Transverse colon (tissue), 4 donors: ENCODE measurements at regions not wholly inside any gene's neighbourhood (a gene's known extent, or its start where the extent isn't known, plus 50 kb on each side); places are given as distances from the start of the nearest gene placed in this dataset.

Source experiments
- DNase-seq: peaks from one replicate; pipeline ENCODE4 v3.0.0-alpha.2; 2019
- H3K27ac ChIP-seq, 4 donors: fragments of 200-600 bp; sonication (generic); 2 replicates each; pipeline ENCODE4 v1.5.1; 2016 to 2018; ENCODE audit warnings: inconsistent platforms in 4 of 4
- H3K27me3 ChIP-seq: fragments of 200-600 bp; sonication (generic); 2 replicates; pipeline ENCODE4 v1.5.1; 2017; ENCODE audit warnings: inconsistent platforms
- H3K36me3 ChIP-seq, 4 donors: fragments of 200-600 bp; sonication (generic); 2 replicates each; pipeline ENCODE4 v1.5.1; 2017 to 2019; ENCODE audit warnings: inconsistent platforms in 4 of 4
- H3K4me1 ChIP-seq, 4 donors: fragments of 200-600 bp; sonication (generic); 2 replicates each; pipeline ENCODE4 v1.5.1; 2017 to 2020; ENCODE audit warnings: inconsistent platforms in 4 of 4
- H3K4me3 ChIP-seq, 4 donors: fragments of 200-600 bp; sonication (generic); 1 replicate in 1 of 4; 2 replicates in 3 of 4; pipeline versions ENCODE4 v1.5.1 to v1.6.1; 2017 to 2019; ENCODE audit warnings: inconsistent platforms in 4 of 4
- H3K9me3 ChIP-seq, 2 donors: fragments of 200-600 bp; sonication (generic); 2 replicates each; pipeline ENCODE4 v1.5.1; 2017 to 2019; ENCODE audit warnings: inconsistent platforms in 2 of 2
- EP300 ChIP-seq: sonication (generic); formaldehyde crosslinking; IDR thresholded peaks from one replicate; pipeline ENCODE4 v1.6.1; 2017; ENCODE audit warnings: antibody characterized with exemption, low read depth
- POLR2A ChIP-seq: fragments of 450-650 bp; IDR thresholded peaks from one replicate; pipeline ENCODE4 v1.6.1; 2016; ENCODE audit warnings: antibody characterized with exemption, mild to moderate bottlenecking, moderate library complexity
- POLR2AphosphoS5 ChIP-seq, 3 donors: sonication (generic); formaldehyde crosslinking; IDR thresholded peaks; one replicate each; pipeline ENCODE4 v1.6.1; 2016; ENCODE audit warnings: antibody characterized with exemption in 3 of 3
- WGBS, 2 donors: methylation state at CpG; one replicate each; pipeline ENCODE4 v1.1.5; 2018; ENCODE audit warnings: low coverage in 1 of 2; 5-methylcytosine and 5-hydroxymethylcytosine counted together
- in situ Hi-C, 4 donors: fragments of 200-750 bp; cut with MboI; loops; one replicate each; pipeline versions ENCODE4 v1.15.0 to v1.15.1; 2017; ENCODE audit warnings: low sequenced_read_pairs in 3 of 4, low pct_ligation_motif_present in 1 of 4, low pct_unique_long_range_greater_than_20kb in 1 of 4
- intact Hi-C: fragments of 100-400 bp; cut with DNase I; formaldehyde crosslinking; loops from one replicate; pipeline ENCODE4 v1.15.1; 2023; ENCODE audit warnings: low total_unique reads
- TF ChIP-seq, protein P1 (sequence below), 5 experiments: fragments of 200-600 bp in 3 of 5; fragments of 450-650 bp in 2 of 5; sonication (generic) in 3 of 5; IDR thresholded peaks; 1 replicate in 2 of 5; 2 replicates in 3 of 5; pipeline ENCODE4 v1.5.1; 2016 to 2017; ENCODE audit warnings: antibody characterized with exemption in 5 of 5, inconsistent platforms in 3 of 5, mild to moderate bottlenecking in 2 of 5, moderate library complexity in 1 of 5

DNA sequence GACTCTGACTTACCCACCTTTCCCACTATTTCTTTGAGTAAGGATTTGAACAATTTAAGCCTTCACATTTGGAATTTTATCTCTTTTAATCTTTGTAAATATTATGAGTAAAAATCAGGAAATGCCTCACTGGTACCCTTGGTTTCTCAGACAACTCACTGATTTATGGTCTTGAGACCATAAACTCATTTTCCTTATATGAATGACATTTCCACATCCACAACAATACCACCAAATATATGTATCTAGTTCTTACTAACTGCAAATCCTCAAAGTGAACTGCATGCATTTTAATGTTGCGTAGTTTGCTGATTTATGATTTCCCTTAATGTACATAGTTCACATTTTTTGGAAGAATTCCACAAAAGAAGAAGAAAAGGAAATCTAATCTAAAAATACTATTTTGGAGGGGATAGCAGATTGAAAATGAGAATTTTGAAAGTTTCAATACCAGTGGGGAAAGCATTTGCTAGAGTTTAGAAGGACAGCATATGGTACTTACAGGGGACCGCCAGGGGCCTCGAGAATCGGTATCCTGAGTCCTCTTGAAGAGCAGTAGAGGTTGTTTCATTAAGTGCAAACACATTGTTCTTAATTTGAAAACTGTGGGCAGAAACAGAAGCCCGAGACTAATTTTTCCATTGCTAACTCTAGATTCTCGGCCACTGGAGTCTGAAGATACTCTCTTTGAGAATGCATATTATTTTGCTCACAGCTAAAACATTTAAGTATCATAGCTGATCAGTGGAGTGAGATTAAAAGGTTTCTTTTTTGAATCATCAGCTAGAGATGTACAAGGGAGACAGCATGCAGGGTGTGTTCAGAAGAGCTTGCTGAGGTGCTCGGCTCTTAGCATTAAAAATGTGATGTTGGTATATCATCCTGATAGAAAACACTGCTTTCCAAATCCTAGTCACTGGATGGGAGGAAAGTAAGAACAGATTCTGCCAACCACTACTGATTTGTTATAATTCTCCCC, 964.0 kb downstream of the GATA3 start:
- Histone ChIP-seq H3K4me1 (no peaks in the 10 kb centered on the region), H3K9me3 (no peaks in the 10 kb centered on the region), H3K27me3 (no peaks in the 10 kb centered on the region), H3K4me3 (no peak overlapping the region), H3K36me3 (no peaks in the 10 kb centered on the region), H3K27ac (no peak overlapping the region)
- TF ChIP-seq POLR2AphosphoS5 (IDR thresholded peaks at IDR 0.05) (no peak), POLR2A (no peak), EP300 (no peak)
- TF ChIP-seq, protein P1, sequence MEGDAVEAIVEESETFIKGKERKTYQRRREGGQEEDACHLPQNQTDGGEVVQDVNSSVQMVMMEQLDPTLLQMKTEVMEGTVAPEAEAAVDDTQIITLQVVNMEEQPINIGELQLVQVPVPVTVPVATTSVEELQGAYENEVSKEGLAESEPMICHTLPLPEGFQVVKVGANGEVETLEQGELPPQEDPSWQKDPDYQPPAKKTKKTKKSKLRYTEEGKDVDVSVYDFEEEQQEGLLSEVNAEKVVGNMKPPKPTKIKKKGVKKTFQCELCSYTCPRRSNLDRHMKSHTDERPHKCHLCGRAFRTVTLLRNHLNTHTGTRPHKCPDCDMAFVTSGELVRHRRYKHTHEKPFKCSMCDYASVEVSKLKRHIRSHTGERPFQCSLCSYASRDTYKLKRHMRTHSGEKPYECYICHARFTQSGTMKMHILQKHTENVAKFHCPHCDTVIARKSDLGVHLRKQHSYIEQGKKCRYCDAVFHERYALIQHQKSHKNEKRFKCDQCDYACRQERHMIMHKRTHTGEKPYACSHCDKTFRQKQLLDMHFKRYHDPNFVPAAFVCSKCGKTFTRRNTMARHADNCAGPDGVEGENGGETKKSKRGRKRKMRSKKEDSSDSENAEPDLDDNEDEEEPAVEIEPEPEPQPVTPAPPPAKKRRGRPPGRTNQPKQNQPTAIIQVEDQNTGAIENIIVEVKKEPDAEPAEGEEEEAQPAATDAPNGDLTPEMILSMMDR (IDR thresholded peaks at IDR 0.05) = no peak
- DNase-seq = no peak
- intact Hi-C loops (no loop called here), in situ Hi-C loops (no loop called here)
- 79% methylated on average over 5 to 7 of the region's 7 CpGs for WGBS, 2 donors

DNA sequence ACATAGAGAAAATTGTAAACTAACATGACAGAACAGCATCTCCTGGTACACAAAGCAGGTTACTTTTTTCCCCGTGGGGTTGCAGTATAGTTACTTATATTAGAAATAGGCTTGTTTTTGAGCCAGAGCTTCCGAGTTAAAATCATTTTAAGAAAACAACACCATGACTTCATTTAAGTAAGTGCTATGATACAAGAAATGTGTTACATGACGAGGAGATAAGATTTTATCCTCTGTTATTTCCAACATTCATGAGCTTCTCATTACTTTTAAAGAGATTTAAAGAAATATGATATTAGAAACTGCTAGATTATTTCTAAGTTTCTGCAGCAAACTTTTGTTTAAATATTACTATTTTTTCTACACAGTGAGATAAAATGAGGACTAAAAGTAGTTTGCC, 968.7 kb downstream of the GATA3 start:
- no peaks in the 10 kb centered on the region for H3K36me3 ChIP-seq
- H3K27me3 ChIP-seq = no peaks in the 10 kb centered on the region
- WGBS, 2 donors = 51 to 54% methylated on average over 3 of the region's 3 CpGs
- no peak overlapping the region for H3K4me3 ChIP-seq
- no peaks in the 10 kb centered on the region for H3K9me3 ChIP-seq
- DNase-seq = no peak
- TF ChIP-seq EP300 = no peak
- TF ChIP-seq POLR2A = no peak
- no peak for TF ChIP-seq POLR2AphosphoS5 (IDR thresholded peaks at IDR 0.05)
- TF ChIP-seq, protein P1 (IDR thresholded peaks at IDR 0.05) = no peak
- in situ Hi-C loops = no loop called here
- no peaks in the 10 kb centered on the region for H3K4me1 ChIP-seq
- H3K27ac ChIP-seq = no peak overlapping the region
- intact Hi-C loops = no loop called here

DNA sequence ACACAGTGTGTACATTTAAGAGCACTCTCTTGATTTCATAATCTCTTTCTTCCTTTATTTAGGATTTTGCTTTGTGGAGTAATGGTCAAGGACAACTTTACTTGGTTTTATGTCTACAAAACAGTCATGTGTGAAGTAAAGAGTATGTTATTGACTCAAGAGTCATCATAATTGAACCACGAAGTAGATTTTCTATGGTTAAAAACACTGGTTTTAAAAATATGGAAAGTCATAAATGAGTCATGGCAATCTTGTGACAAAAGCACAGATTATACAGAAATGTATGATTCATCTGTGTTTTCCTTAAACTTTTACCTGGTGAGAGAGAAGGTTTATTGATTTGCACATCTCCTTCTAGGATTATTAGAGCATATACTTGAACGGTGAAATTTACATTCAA, 969.7 kb downstream of the GATA3 start:
- TF ChIP-seq EP300 (no peak), POLR2A (no peak), POLR2AphosphoS5 (IDR thresholded peaks at IDR 0.05) (no peak)
- TF ChIP-seq, protein P1 (IDR thresholded peaks at IDR 0.05) = no peak
- in situ Hi-C loops (no loop called here), intact Hi-C loops (no loop called here)
- Histone ChIP-seq H3K4me1 (no peaks in the 10 kb centered on the region), H3K27ac (no peak overlapping the region), H3K9me3 (no peaks in the 10 kb centered on the region), H3K4me3 (no peak overlapping the region), H3K27me3 (no peaks in the 10 kb centered on the region), H3K36me3 (no peaks in the 10 kb centered on the region)
- WGBS, 2 donors = 47 to 61% methylated on average over 2 of the region's 2 CpGs
- DNase-seq = no peak

DNA sequence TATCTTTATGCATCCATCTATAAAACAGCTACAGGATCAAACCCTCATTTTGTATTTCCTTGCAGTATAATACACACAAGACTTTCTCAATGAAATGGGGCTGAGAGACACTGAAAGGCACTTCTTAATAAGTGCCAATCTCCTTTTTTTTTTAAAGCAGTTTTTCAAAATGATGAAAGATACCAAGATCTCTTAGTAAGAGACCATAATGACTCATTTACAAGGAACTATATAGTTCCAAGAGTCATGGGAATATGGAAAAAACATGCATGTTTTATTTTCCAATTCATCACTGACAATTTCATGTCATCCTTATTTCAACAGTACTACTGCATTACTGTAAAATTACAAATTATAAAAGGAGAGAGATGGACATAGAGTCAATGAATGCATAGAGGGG, 973.7 kb downstream of the GATA3 start:
- no peaks in the 10 kb centered on the region for H3K36me3 ChIP-seq
- intact Hi-C loops = no loop called here
- H3K4me3 ChIP-seq = no peak overlapping the region
- H3K27ac ChIP-seq = no peak overlapping the region
- no peak for DNase-seq
- no peaks in the 10 kb centered on the region for H3K4me1 ChIP-seq
- TF ChIP-seq POLR2A (no peak), POLR2AphosphoS5 (IDR thresholded peaks at IDR 0.05) (no peak), EP300 (no peak)
- TF ChIP-seq, protein P1 (IDR thresholded peaks at IDR 0.05) = no peak
- H3K9me3 ChIP-seq = no peaks in the 10 kb centered on the region
- in situ Hi-C loops = no loop called here
- no peaks in the 10 kb centered on the region for H3K27me3 ChIP-seq
